ENCODE measurements at regions not wholly inside any gene's neighbourhood (a gene's known extent, or its start where the extent isn't known, plus 50 kb on each side); places are given as distances from the start of the nearest gene placed in this dataset.
"Not testable (repeated sequence)": the region's sequence is repeated elsewhere in the genome, so short reads cannot be mapped to it uniquely, and the experiment has no call there.

- DNase-seq = not testable (repeated sequence)
Measured at GRCh38 chr5:18801413-18801812, 1167.2 kb downstream of the TAF11L14 start.

- no peak for DNase-seq
Measured at GRCh38 chr5:18802336-18802735, 1168.1 kb downstream of the TAF11L14 start.

GRCh38 chr5:18805376-18805775 is 1171.1 kb downstream of the TAF11L14 start:
- no peak for DNase-seq

- no peak for DNase-seq
Measured at GRCh38 chr5:18807256-18808149, 1173.2 kb downstream of the TAF11L14 start.

GRCh38 chr5:18811661-18812060 is 1176.3 kb downstream of the CDH18 start:
- no peak for DNase-seq

GRCh38 chr5:18828351-18828750 is 1159.6 kb downstream of the CDH18 start:
- DNase-seq = no peak

- DNase-seq = no peak
Measured at GRCh38 chr5:18829539-18829938, 1158.5 kb downstream of the CDH18 start.

- no peak for DNase-seq
Measured at GRCh38 chr5:18850216-18850615, 1137.8 kb downstream of the CDH18 start.

- DNase-seq = no peak
Measured at GRCh38 chr5:18872978-18873377, 1115.0 kb downstream of the CDH18 start.

GRCh38 chr5:18876565-18876964 is 1111.4 kb downstream of the CDH18 start:
- DNase-seq = no peak

GRCh38 chr5:18881615-18882014 is 1106.4 kb downstream of the CDH18 start:
- DNase-seq = no peak

- no peak for DNase-seq
Measured at GRCh38 chr5:18882154-18882553, 1105.8 kb downstream of the CDH18 start.

GRCh38 chr5:18888821-18889220 is 1099.2 kb downstream of the CDH18 start:
- no peak for DNase-seq

GRCh38 chr5:18900644-18901043 is 1087.4 kb downstream of the CDH18 start:
- no peak for DNase-seq

GRCh38 chr5:18920966-18921365 is 1067.0 kb downstream of the CDH18 start:
- no peak for DNase-seq

GRCh38 chr5:18932081-18932480 is 1055.9 kb downstream of the CDH18 start:
- no peak for DNase-seq

GRCh38 chr5:18944771-18945170 is 1043.2 kb downstream of the CDH18 start:
- DNase-seq = no peak

GRCh38 chr5:18954239-18954638 is 1033.8 kb downstream of the CDH18 start:
- no peak for DNase-seq

GRCh38 chr5:18959535-18959934 is 1028.5 kb downstream of the CDH18 start:
- DNase-seq = no peak

- DNase-seq = no peak
Measured at GRCh38 chr5:18961234-18961633, 1026.8 kb downstream of the CDH18 start.

GRCh38 chr5:18965893-18966292 is 1022.1 kb downstream of the CDH18 start:
- DNase-seq = no peak

- DNase-seq = no peak
Measured at GRCh38 chr5:18967637-18968036, 1020.4 kb downstream of the CDH18 start.

GRCh38 chr5:18968966-18969365 is 1019.0 kb downstream of the CDH18 start:
- no peak for DNase-seq

- no peak for DNase-seq
Measured at GRCh38 chr5:18970000-18970399, 1018.0 kb downstream of the CDH18 start.
